G401 (cell line): ENCODE measurements at regions not wholly inside any gene's neighbourhood (a gene's known extent, or its start where the extent isn't known, plus 50 kb on each side); places are given as distances from the start of the nearest gene placed in this dataset.

Experiments
- DNase-seq: peaks from one replicate; pipeline ENCODE4 v3.0.0-alpha.2; 2015; ENCODE audit warnings: low spot score
- in situ Hi-C: cut with HindIII; loops from 2 replicates; pipeline ENCODE4 v1.10.0; 2016; ENCODE audit warnings: low sequenced_read_pairs, mixed read lengths

GRCh38 chr12:34334953-34335743 lies 312.9 kb downstream of the ALG10 start:
- no peak for DNase-seq
- in situ Hi-C loops, result no loop called here

- in situ Hi-C loops, result no loop called here
- DNase-seq, result no peak
Measured at GRCh38 chr12:34335819-34336262, 313.5 kb downstream of the ALG10 start.

GRCh38 chr12:34336619-34337465 lies 314.5 kb downstream of the ALG10 start:
- DNase-seq, result no peak
- in situ Hi-C loops, result no loop called here

GRCh38 chr12:34338751-34339150 lies 316.5 kb downstream of the ALG10 start:
- DNase-seq, result no peak
- in situ Hi-C loops, result no loop called here

GRCh38 chr12:34339922-34340321 lies 317.6 kb downstream of the ALG10 start:
- DNase-seq, result no peak
- in situ Hi-C loops, result no loop called here

GRCh38 chr12:34340534-34341361 lies 318.5 kb downstream of the ALG10 start:
- in situ Hi-C loops, result no loop called here
- no peak for DNase-seq

- in situ Hi-C loops, result no loop called here
- no peak for DNase-seq
Measured at GRCh38 chr12:34341362-34341733, 319.1 kb downstream of the ALG10 start.

GRCh38 chr12:34342048-34342447 lies 319.8 kb downstream of the ALG10 start:
- in situ Hi-C loops, result no loop called here

GRCh38 chr12:34343345-34343744 lies 321.0 kb downstream of the ALG10 start:
- DNase-seq, result no peak
- in situ Hi-C loops, result no loop called here

More at GRCh38 chr12:34342048-34342447, 319.8 kb downstream of the ALG10 start:
- no peak for DNase-seq

- no peak for DNase-seq
- in situ Hi-C loops, result no loop called here
Measured at GRCh38 chr12:34343766-34344165, 321.5 kb downstream of the ALG10 start.

- no peak for DNase-seq
- in situ Hi-C loops, result no loop called here
Measured at GRCh38 chr12:34344851-34345522, 322.7 kb downstream of the ALG10 start.

- in situ Hi-C loops, result no loop called here
- no peak for DNase-seq
Measured at GRCh38 chr12:34345801-34346200, 323.5 kb downstream of the ALG10 start.

- in situ Hi-C loops, result no loop called here
- DNase-seq, result no peak
Measured at GRCh38 chr12:34346372-34347034, 324.2 kb downstream of the ALG10 start.

- DNase-seq, result no peak
- in situ Hi-C loops, result no loop called here
Measured at GRCh38 chr12:34347367-34347766, 325.1 kb downstream of the ALG10 start.

- in situ Hi-C loops, result no loop called here
- DNase-seq, result no peak
Measured at GRCh38 chr12:34348064-34348463, 325.8 kb downstream of the ALG10 start.

GRCh38 chr12:34348836-34349672 lies 326.8 kb downstream of the ALG10 start:
- DNase-seq, result no peak
- in situ Hi-C loops, result no loop called here

- in situ Hi-C loops, result no loop called here
- DNase-seq, result no peak
Measured at GRCh38 chr12:34349673-34349961, 327.3 kb downstream of the ALG10 start.
